Activated naive CD4-positive, alpha-beta T cell (primary cell): ENCODE measurements at regions not wholly inside any gene's neighbourhood (a gene's known extent, or its start where the extent isn't known, plus 50 kb on each side); places are given as distances from the start of the nearest gene placed in this dataset.

Source experiments
- DNase-seq, 4 experiments: peaks; one replicate each; lab custom pipeline; 2025; lab: John Stamatoyannopoulos, UW

DNA sequence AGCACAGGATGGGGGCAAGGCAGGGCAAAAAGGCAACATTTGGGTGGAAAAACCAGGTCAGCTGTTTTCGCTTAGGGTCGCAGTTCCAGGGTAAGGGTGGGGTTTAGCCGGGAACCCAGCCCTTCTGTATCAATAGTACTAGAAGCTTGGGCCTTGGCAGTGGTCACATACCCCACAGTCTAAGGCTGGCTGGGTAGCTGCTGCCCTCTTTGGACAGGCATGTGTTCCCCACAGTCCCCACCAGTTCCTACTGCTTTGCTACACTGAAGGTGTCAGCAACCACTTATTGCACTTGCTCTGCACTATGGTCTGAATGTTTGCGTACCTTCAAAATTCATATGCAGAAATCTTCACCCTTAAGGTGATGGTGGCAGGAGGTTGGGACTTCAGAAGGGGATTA lies 349.8 kb downstream of the LTN1 start:
- no peak for DNase-seq

DNA sequence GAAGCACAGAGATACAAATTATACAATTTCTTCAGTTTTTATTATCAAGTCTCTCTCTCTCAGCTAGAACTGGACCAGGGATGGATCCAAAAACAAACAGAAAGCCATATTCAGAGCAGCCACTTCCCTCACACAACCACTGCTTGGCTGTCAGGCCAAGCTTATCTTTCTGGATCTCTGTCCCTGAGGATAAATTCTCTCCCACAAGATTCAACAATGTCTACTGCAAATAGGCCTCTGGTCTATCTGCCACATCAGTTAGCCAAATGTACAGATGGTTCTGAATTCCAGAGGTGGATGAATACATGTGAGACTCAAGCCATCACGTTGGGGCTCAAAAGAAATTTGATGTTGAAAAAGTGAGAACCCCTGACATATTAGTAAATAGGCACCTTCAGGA lies 350.9 kb downstream of the LTN1 start:
- DNase-seq = no peak

DNA sequence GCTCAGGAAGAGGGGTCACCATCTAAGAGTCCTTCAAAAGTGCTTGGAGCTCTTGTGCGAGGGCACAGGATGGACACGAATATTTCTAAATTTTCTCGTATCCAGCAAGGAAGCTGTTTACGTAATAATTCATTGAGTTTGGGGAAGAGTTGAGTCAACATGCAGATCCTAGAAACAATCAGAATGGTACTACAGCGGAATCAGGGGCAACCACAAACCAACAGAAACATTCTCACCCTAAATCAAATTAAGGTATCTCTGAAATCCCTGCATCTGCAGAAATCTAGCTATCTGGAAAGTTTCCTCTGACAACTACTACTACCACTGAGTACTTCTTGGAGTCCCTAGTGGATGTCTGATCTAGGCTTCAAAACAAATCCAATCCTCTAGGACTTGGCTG lies 352.4 kb downstream of the LTN1 start:
- no peak for DNase-seq

DNA sequence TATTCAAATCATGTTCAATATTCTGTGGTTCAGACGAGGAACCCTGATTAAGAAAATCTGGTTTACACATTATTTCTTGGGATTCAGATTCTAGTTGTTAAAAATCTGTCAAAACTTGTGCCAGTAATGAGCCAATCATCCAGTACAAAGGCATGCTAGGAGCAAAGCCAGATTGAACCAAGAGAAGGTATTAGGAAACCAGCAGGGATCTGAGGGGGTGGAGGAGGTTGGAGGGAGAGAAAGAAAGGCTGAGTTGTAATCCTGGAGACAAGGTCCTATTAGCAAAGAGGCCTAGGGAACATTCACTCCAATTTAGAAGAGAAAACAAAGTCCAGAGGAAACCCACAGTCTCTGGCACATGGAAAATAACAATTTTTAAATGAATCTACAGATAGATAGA lies 352.9 kb downstream of the LTN1 start:
- DNase-seq = no peak

DNA sequence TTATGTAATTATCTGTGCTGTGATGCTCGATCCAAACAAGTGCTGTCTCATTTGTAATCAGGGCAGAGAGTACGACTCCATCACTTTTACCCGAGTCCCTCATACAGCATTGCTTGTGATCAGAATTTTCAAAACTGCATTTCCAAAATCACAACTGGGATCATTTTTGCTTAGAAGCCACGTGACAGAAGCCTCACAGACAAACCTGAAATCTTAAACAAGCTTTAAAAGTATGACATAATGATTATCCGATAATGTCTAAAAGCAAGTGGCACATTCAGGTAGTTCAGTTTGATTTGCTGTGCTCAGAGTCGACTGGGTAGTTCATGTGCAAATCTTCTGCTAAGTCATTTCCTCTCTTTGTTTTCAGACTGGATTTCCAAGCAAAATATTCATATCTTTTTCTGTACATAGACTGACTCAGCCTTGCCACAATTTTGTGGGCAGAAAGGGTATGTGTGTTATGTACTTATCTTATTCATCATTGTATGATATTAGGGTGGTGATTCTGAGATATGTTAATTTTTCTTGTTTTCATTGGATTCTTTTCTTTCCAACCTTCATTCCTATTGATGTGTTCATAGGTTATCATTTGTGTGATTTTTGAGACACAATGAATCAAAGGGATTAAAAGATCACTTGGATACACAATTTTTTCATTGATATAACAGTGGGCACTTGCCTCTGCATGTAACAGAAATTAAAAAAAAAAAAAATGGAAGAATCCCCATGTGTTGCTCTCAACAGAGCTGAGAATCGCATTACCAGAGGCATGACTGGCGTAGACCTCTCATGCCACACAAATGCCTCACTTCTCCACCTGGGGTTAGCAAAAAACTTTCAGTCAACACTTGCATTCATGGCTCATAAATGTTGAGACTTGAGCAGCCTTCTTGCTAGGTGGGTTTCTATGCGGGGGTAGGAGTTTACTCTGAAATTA lies 355.7 kb downstream of the LTN1 start:
- DNase-seq = no peak

DNA sequence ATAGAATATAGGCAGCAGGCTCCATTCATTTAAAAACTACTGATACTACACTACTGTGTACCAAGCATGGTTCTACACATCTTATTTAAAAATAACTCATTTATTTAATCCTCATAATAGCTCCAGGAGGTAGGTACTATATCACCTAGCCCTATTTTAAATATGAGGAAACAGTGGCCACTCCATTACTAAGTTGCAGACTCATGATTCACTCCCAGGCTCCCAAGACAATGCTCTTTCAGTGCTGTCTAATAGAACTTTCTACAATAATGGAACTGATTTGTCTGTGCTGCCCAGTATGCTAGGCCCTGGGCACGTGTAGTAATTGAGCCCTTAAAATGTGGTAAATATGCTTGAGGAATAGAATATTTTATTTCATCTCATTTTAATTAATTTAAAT lies 357.1 kb downstream of the LTN1 start:
- no peak for DNase-seq

DNA sequence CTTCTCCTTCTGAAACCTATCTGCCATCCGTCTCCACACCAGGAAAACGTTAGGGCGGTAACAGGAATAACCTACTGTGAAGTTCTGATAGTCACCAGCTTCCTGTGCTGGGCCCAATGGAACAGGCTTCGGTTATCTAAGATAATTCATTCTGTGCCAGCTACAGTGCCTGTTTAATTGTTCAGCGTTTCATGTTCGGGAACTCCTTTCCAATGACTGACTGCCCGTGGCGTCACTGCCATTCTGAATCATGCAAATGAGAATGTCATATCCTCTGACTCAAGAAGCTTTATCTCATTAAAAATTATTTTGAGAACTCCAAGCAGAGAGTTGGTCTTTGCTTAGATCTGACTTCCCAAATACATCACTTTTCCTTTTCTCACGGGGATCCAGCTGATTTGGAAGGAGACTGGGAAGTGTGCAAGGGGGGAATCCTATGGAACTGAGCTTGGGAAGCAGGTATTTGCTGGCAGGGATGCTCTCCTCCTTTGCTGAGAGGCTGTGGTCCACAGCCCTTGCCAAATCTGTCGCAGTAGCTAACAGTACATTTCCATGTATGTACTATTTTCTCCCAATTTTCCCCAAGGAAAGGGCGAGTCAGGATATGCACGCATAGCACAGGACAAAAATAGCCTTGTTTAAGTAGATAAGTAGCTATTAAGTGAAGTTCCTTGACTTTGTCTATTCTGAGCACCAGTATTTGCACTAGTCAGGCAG lies 358.7 kb downstream of the LTN1 start:
- no peak for DNase-seq

DNA sequence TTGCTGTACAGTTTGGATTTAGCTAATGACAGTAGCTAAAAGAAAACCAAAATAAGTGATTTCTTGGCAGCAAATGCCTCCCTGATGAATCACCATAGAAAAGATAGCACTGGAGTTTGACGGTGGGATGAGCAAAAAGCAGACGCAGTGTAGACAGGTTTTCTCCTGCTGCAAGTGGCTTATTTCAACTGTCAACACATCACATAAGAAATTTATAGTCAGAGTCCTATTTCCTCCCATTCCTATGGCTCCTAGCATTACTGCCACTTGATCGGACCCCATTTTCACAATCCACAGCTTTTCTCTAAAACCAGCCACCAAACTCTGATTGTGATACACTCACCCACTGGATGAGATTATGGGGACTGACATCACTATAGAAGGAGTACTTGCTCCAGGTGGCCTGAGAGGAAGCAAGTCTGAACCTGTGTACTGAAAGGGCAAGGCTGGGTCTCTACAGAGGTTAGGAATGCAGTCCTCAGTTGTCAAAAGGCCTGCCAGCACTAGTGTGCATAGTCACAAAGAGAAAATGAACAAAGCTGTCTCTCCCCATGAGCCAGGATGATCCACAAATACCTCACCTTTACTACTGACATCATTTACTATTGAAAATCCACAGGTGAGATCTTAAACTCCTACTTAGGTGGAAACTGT lies 359.8 kb downstream of the LTN1 start:
- no peak for DNase-seq

DNA sequence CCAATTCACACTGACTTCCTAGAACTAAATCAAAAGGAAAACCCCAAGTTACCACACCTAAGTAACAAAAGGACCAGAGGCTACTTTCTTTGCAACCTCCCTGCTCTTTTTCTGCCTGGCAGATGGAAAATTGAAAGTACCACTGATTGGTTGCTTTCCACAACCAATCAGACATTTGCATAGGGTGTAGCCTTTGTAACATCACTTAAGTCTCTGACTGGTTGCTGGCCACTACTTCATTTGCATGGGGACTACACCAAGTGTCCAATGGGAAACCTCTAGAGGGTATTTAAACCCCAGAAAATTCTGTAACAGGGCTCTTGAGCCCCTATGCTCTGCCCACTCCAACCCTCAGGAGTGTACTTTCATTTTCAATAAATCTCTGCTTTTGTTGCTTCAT lies 365.0 kb downstream of the LTN1 start:
- DNase-seq = no peak

DNA sequence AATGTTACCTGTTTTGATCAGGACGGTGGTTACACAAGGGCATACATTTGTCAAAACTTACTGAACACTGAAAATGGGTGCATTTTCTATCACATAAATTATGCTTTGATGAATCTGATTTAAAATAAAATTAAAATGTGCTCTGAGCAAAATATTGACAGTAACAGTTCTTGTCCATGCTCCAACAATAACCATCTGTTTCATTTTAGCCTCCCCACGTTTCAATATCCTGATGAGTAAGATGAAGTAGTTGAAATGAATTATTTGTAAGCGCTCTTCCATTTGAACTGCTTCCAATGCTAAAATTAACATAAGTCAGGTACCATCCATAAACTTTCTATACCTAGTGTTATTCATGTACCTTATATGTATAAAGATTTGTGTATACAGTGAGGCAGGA lies 365.4 kb downstream of the LTN1 start:
- DNase-seq = no peak

DNA sequence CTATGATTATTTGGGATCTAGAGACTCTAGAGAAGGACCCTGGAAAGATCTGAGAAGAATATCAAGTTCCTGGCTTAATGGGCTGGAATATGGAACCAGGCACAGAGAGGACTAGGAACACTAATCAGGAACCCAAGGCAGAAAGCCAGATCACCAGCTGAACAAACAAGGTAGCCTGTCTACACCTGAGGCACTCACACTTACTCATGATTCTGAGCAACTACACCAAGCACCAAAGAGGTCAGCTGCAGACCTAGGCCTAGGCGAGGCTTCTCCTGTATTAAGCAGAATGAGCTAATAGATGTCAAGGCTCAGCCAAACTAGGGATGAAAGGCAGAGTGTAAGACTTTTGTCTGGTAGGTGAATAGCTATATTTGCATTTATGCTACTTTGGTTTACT lies 368.1 kb downstream of the LTN1 start:
- no peak for DNase-seq

DNA sequence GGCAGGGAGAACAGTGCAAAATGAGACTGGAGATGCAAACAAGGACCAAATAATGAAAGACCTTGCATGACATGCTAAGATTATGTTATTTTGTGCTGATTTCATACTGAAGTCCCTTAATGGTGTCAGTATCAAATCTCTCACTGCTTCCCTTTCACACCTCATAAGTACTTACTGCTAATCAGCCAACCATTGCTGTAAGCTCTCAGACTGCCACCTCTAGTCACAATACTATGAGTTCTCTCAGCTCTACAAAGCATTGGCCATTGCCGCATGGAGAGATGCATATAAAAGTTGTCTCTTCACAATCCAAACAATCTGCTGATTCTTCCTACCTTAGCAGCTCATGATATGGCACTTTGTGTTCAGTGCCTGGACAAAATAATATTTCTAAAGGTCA lies 375.4 kb downstream of the LTN1 start:
- DNase-seq = no peak

DNA sequence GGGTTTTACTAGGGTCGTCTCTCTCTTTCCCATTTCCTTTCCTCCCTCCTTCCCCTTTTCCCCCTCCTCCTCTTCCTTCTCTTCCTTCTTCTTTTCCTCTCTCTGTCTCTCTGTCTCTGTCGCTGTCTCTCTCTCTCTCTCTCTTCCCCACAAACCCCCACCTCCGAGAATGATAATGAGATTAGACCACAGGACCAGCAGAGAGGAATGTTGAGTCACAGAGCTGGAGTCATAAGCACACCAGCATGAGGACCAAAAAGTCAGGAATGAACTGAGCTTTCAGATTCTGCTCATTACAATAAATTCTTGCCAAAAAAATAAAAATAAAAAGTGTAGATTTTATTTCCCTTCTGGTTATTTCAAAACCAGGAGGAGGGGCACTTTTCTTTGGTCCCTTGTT lies 377.4 kb downstream of the LTN1 start:
- no peak for DNase-seq

DNA sequence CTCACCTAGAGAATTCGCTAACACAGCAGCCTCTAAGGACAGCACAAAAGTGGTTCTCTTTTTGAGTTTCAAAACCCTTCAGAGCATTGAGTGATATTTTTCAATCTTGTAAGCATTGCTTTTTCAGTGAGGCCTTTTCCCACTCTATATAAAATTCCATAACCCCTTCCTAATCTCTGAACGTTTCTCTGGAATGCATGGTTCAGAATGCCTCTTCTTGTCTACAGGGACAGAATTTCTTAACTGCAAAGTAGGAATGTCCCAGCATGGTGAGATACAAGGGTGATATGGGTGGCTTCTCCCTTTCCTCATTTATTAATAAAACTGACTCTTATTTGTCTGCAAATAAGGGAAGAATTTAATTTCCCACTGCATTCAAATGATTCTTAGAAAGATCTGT lies 377.9 kb downstream of the LTN1 start:
- no peak for DNase-seq

DNA sequence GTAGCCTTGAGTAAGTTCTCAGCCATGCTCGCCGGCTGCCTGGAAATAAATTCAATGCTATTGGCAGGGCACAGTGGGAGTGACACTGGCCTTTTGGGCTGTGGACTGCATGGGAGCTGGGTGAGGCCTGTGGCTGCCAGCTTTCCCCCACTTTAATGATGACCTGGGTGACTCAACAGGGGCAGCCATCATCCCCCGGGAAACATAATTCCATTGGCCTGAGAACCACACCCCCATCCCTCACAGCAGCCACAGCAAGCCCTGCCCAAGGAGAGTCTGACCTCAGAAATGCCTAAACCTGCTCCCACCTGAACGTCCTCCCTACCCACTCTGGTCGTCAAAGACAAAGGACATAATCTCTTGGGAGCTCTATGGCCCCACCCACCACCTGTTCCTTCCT lies 384.0 kb downstream of the LTN1 start:
- no peak for DNase-seq

DNA sequence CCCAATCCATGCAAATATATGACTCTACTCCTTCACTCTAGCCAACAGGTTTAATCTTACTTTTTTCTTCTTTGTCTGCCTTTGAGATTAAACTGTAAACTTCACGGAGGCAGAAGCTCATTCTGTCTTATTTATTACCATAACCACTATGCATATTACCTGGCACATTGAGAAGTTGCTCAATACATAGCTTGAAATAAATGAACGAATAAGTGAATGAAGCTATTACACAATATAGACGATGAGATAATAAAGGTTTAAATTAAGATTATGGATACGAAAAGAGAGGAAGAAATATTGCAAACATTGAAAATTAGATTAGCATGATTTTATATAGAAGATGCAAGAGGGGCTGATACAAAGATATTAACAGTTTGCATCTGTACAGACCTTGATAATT lies 385.1 kb downstream of the LTN1 start:
- no peak for DNase-seq

DNA sequence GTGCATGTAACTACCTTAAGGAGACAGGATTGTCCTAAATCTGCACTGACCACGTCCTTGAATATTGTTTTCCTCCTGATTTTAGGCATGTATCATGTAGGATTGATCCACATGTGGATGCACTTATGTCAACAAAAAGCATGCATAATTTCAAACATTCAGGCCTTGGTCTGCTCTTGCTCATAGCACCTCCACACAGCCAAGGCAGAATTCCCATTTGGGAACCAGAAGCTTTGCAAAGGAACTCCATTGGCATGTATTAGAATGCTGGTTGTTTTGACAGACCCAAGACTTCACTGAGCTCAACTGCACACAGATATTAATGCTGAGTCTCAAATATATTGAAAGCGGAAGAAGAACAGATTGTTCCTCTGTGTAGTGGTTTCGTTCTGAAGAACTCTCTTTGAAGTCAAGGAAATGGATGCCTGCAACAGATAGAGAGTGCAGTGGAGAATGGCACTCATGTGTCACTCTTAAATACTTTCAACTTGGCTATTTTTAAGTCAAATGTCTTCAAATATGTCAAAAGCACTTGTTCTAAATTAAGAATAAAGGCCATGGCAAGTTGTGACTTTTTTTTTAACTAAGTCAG lies 387.6 kb downstream of the LTN1 start:
- no peak for DNase-seq

DNA sequence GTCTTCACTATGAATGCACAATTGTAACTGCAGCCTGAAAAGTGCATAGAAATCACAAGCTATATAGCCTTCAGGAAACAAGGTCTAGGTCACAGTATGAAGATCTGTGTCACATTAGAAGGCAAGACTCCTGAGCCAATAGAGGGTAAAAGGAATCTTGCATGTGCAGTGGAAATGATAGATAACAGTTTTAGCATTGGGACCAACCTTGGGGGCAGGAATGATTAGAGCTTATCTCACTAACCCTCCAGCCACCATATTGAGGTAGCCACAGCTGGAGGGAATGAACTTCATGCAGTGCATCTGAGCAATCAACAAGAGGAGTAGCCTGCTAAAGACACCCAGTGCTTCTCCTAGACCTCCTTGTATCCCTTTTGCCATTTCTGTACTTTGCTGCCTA lies 390.1 kb downstream of the LTN1 start:
- DNase-seq = no peak

DNA sequence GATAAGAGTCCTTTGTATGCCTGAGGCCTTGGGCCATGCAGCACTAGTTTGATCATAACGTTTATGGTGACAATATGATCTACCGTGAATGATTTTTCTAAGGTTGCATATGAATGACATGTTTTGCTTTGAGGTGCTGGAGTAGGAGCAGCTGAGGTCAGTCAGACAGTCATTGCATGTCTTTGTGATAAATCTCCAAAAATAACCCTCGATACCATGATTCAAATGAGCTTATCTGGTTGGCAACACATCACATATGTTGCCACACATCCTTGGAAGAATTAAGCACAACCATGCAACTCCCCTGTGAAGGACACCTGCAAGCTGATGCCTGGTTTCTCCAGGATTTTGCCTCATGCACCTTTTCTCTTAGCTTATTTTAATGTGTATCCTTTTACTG lies 394.5 kb downstream of the LTN1 start:
- no peak for DNase-seq

DNA sequence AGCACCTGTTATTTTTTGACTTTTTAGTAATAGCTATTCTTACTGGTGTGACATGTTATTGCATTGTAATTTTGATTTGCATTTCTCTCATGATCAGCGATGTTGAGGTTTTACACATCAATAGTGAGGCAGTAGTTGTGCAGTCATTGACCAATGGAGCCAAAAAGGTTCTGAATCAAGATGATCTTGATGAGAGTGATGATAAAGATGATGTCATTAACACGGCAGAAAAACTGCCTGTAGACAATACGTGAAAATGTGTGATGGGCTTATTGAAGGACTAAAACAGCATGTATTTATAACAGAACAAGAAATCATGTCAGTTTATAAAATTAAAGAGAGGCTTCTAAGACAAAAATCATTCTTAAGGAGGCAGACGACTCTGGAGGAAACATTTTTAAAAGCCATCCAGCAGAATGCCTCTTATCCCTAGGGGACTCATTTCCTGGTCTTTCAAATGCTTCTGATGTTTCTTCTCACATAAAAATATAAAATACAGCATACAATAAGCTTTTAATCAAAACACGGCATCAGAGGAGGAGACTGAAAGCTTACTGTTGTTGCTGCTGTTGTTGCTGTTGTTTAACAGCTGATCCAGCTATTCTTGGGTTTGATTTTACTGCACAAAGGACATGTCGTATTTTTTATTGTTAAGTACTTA lies 400.3 kb downstream of the LTN1 start:
- no peak for DNase-seq

DNA sequence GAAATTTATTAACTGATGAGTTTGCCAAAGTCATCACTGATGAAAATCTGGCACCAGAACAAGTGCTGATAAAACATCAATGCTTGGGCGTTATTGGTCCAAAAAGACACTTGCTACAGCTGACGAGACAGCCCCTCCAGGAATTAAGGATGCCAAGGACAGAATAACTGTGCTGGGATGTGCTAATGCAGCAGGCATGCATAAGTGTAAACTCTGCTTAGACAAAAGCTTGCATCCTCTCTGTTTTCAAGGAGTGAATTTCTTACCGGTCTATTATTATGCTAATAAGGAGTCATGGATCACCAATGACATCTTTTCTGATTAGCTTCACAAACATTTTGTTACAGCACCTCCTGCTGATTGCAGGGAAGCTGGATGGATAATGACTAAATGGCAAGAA lies 402.0 kb downstream of the LTN1 start:
- DNase-seq = no peak

DNA sequence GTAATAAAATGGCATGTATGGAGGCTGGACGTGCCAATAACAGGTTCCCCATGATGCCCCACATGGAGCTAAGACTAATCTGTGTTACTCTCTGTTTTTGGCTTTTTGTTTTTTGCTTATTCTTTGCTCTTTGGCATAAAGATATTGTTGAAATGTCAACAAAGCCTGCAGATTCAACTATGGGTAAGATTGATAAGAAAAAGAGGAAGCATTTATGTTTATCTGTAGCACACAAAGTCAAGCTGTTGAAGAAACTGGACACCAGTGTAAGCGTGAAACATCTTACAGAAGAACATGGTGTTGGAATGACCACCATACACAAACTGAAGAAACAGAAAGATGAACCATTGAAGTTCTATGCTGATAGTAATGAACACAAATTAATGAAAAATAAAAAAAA lies 402.7 kb downstream of the LTN1 start:
- DNase-seq = no peak
